Right lobe of liver (tissue), 6 donors: ENCODE measurements at regions not wholly inside any gene's neighbourhood (a gene's known extent, or its start where the extent isn't known, plus 50 kb on each side); places are given as distances from the start of the nearest gene placed in this dataset.

Source experiments
- ATAC-seq, 4 donors: fragments of 200-7000 bp; cut with Tn5 transposase; one replicate each; pipeline ENCODE4 v1.9.1; 2020; ENCODE audit warnings: mild to moderate bottlenecking in 4 of 4, moderate library complexity in 4 of 4
- DNase-seq, 3 donors: peaks; one replicate each; pipeline ENCODE4 v3.0.0-alpha.2; 2020
- H3K27ac ChIP-seq, 3 donors: fragments of 200-600 bp; one replicate each; pipeline ENCODE4 v1.8.0; 2022
- H3K27me3 ChIP-seq, 2 donors: fragments of 200-600 bp; one replicate each; pipeline ENCODE4 v1.8.0; 2022
- H3K36me3 ChIP-seq, 4 donors: fragments of 200-600 bp; sonication (generic) in 1 of 4; one replicate each; pipeline versions ENCODE4 v1.5.1 to v1.8.0; 2017 to 2022; ENCODE audit warnings: control low read depth in 1 of 4
- H3K4me1 ChIP-seq, 4 donors: fragments of 200-600 bp; sonication (generic) in 1 of 4; one replicate each; pipeline versions ENCODE4 v1.5.1 to v1.8.0; 2017 to 2022; ENCODE audit warnings: control low read depth in 1 of 4
- H3K4me3 ChIP-seq, 3 donors: fragments of 200-600 bp; one replicate each; pipeline ENCODE4 v1.8.0; 2022
- H3K9me3 ChIP-seq, 4 donors: fragments of 200-600 bp; sonication (generic) in 1 of 4; one replicate each; pipeline versions ENCODE4 v1.5.1 to v1.8.0; 2017 to 2022; ENCODE audit warnings: control low read depth in 1 of 4
- CTCF ChIP-seq, 4 donors: fragments of 200-600 bp in 3 of 4; fragments of 450-650 bp in 1 of 4; IDR thresholded peaks; one replicate each; pipeline versions ENCODE4 v1.5.1 to v1.8.0; 2016 to 2022; ENCODE audit warnings: antibody characterized with exemption in 4 of 4, mild to moderate bottlenecking in 2 of 4
- POLR2A ChIP-seq: fragments of 450-650 bp; IDR thresholded peaks from one replicate; pipeline ENCODE4 v1.6.1; 2017; ENCODE audit warnings: antibody characterized with exemption, mild to moderate bottlenecking
- WGBS: methylation state at CpG from one replicate; pipeline ENCODE4 v1.1.6; 2018; ENCODE audit warnings: low coverage, low lambda C conversion rate; ENCODE audit not compliant: insufficient coverage; ENCODE audit errors: missing lambda C conversion rate; 5-methylcytosine and 5-hydroxymethylcytosine counted together
- intact Hi-C, 2 donors: fragments of 100-400 bp; cut with DNase I; formaldehyde crosslinking; loops; one replicate each; pipeline versions ENCODE4 v1.11.2 to v1.14.1; 2022
- donor health status: DM: no; HTN: yes; CAD: no.
- donor health status: DM: no; HTN: no; CAD: no.
- donor health status: DM: no; HTN: no; CAD: no.
- donor health status: DM: no; HTN: yes; CAD: no.
- donor health status: DM: no; HTN: yes; CAD: no.

DNA sequence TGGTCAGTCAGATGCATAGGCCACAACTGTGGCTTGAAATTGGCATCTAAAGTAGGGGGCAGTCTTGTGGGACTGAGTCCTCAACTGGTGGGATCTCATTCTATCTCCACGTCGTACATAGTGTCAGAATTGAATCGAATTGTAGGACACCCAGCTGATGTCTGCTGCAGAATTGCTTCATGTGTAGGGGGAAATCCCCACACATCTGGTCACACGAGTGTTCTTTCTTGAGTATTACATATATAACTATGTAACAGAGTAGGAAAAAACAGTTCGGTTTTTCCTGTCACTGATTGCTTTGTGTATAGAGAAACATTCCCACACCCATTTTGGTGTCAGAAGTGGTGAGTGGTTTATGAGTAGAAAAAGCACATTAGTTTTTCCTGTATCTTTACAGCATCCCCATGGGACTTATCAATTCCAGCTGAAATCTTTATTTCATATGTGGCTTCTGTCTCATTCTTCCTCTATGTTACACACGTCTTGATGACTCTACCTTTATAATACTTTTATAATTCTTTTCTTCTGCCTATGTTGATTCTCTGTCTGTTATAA lies 79.4 kb upstream of the PCGF5 start:
- intact Hi-C loops, result no loop called here

DNA sequence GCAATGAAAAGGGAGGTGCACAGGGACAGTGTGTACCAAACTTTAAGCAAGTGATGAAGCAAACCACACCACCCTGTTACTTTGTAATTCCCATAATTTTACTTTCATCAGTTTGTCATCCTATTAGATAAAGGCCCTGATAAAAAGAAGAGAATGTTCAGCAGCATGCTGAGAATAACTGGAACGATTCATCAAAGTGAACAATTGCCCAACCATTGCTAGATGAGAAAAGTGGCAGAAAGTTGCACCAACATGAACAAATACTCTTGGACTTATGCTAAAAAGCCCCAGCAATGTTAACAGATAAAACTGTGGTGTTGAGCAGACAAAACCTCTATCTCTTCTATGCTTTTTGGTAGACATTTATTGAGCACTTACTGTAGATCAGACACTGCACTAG lies 75.5 kb upstream of the PCGF5 start:
- intact Hi-C loops, result no loop called here
- Histone ChIP-seq H3K9me3 (no peaks in the 10 kb centered on the region), H3K36me3 (no peaks in the 10 kb centered on the region), H3K27me3 (no peaks in the 10 kb centered on the region), H3K4me1 (no peaks in the 10 kb centered on the region), H3K27ac (no peak overlapping the region), H3K4me3 (no peak overlapping the region)
- no peak for ATAC-seq
- TF ChIP-seq POLR2A, result no peak
- TF ChIP-seq CTCF (IDR thresholded peaks at IDR 0.05), result no peak
- 63% methylated on average over 1 of the region's 1 CpG for WGBS
- no peak for DNase-seq

More for the DNA sequence above, 79.4 kb upstream of the PCGF5 start:
- Histone ChIP-seq H3K9me3 (no peaks in the 10 kb centered on the region), H3K36me3 (no peaks in the 10 kb centered on the region), H3K27ac (no peak overlapping the region), H3K4me1 (no peaks in the 10 kb centered on the region), H3K4me3 (no peak overlapping the region), H3K27me3 (no peaks in the 10 kb centered on the region)
- TF ChIP-seq CTCF (IDR thresholded peaks at IDR 0.05) (no peak), POLR2A (no peak)
- ATAC-seq (no peak), DNase-seq (no peak)
- WGBS, result 69% methylated on average over 6 of the region's 6 CpGs

- ATAC-seq (no peak), DNase-seq (no peak)
- TF ChIP-seq POLR2A (no peak), CTCF (IDR thresholded peaks at IDR 0.05) (no peak)
- WGBS, result 40% methylated on average over 1 of the region's 1 CpG
- Histone ChIP-seq H3K27ac (no peak overlapping the region), H3K36me3 (no peaks in the 10 kb centered on the region), H3K9me3 (no peaks in the 10 kb centered on the region), H3K27me3 (no peaks in the 10 kb centered on the region), H3K4me1 (no peaks in the 10 kb centered on the region), H3K4me3 (no peak overlapping the region)
- intact Hi-C loops, result no loop called here
Observed at GRCh38 chr10:91146146-91146545, 74.3 kb upstream of the PCGF5 start.

DNA sequence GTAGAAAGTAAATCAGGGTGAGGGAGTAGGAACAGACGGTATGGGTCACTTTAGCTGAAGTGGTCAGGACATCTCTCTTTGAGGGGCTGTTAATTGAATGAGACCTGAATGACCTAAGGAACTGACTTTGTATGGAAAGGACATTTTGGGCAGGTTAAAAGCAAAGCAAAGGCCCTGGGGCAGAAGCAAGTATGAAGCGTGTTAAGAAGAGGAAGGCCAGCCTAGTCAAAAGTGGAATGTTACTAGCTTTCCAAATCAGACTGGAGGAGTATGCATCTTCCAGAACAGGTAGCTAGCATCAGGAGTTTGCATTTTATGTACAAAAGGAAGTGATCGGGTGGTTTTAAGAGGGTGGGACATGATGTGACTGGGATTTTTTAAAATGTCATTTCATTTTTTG lies 70.9 kb upstream of the PCGF5 start:
- intact Hi-C loops, result no loop called here
- 83% methylated on average over 3 of the region's 3 CpGs for WGBS
- H3K36me3 ChIP-seq, result no peaks in the 10 kb centered on the region
- no peaks in the 10 kb centered on the region for H3K27me3 ChIP-seq
- TF ChIP-seq POLR2A, result no peak
- TF ChIP-seq CTCF (IDR thresholded peaks at IDR 0.05), result no peak
- DNase-seq (no peak), ATAC-seq (no peak)
- no peak overlapping the region for H3K4me3 ChIP-seq
- H3K9me3 ChIP-seq, result no peaks in the 10 kb centered on the region
- H3K4me1 ChIP-seq, result no peaks in the 10 kb centered on the region
- H3K27ac ChIP-seq, result no peak overlapping the region

DNA sequence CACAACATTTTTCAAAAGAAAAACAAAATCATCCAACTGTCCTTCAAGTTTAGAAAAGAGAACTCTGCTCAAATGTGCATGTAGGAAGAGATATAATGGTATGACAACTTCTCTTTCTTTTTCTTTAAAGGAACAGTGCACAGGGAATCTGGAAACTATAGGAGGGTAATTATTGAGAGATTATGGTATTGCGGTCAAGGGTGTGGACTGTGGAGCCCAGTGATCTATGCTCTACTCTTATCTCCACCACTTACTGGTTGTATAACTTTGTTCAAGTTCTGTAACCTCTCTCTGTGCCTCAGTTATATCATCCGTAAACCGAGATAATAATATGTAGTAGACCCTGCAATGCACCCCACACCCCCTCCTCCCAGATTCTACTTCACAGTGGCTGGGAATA lies 69.8 kb upstream of the PCGF5 start:
- DNase-seq (no peak), ATAC-seq (no peak)
- H3K27me3 ChIP-seq, result no peaks in the 10 kb centered on the region
- intact Hi-C loops, result no loop called here
- no peaks in the 10 kb centered on the region for H3K36me3 ChIP-seq
- 92% methylated on average over 3 of the region's 3 CpGs for WGBS
- H3K4me3 ChIP-seq, result no peak overlapping the region
- no peak overlapping the region for H3K27ac ChIP-seq
- no peak for TF ChIP-seq POLR2A
- TF ChIP-seq CTCF (IDR thresholded peaks at IDR 0.05), result no peak
- H3K4me1 ChIP-seq, result no peaks in the 10 kb centered on the region
- H3K9me3 ChIP-seq, result no peaks in the 10 kb centered on the region
